Heart right ventricle (tissue), 16 donors: ENCODE measurements at regions not wholly inside any gene's neighbourhood (a gene's known extent, or its start where the extent isn't known, plus 50 kb on each side); places are given as distances from the start of the nearest gene placed in this dataset.

ENCODE experiments used
- ATAC-seq, 8 donors: fragments of 200-7000 bp; cut with Tn5 transposase; one replicate each; pipeline ENCODE4 v1.9.1; 2020; ENCODE audit warnings: mild to moderate bottlenecking in 8 of 8, moderate library complexity in 8 of 8, moderate number of reproducible peaks in 1 of 8
- DNase-seq, 2 donors: peaks; one replicate each; pipeline ENCODE4 v3.0.0-alpha.2; 2020
- H3K27ac ChIP-seq, 10 donors: fragments of 200-600 bp; sonication (generic) in 2 of 10; one replicate each; pipeline versions ENCODE4 v1.5.0 to v1.8.0; 2020 to 2022; ENCODE audit warnings: mild to moderate bottlenecking in 3 of 10
- H3K27me3 ChIP-seq, 7 donors: fragments of 200-600 bp; one replicate each; pipeline ENCODE4 v1.8.0; 2021 to 2022; ENCODE audit warnings: mild to moderate bottlenecking in 2 of 7
- H3K36me3 ChIP-seq, 9 donors: fragments of 200-600 bp; sonication (generic) in 1 of 9; one replicate each; pipeline versions ENCODE4 v1.5.0 to v1.8.0; 2020 to 2022; ENCODE audit warnings: mild to moderate bottlenecking in 2 of 9
- H3K4me1 ChIP-seq, 9 donors: fragments of 200-600 bp; sonication (generic) in 1 of 9; one replicate each; pipeline versions ENCODE4 v1.5.0 to v1.8.0; 2020 to 2022; ENCODE audit warnings: mild to moderate bottlenecking in 4 of 9
- H3K4me3 ChIP-seq, 10 donors: fragments of 200-600 bp; sonication (generic) in 2 of 10; one replicate each; pipeline versions ENCODE4 v1.5.0 to v1.8.0; 2020 to 2022; ENCODE audit warnings: mild to moderate bottlenecking in 7 of 10, moderate library complexity in 2 of 10
- H3K9me3 ChIP-seq, 11 donors: fragments of 200-600 bp in 10 of 11; sonication (generic) in 2 of 11; one replicate each; pipeline versions ENCODE4 v1.5.0 to v1.8.0; 2013 to 2022; ENCODE audit warnings: mild to moderate bottlenecking in 2 of 11, control low read depth in 1 of 11, moderate library complexity in 1 of 11
- CTCF ChIP-seq, 9 donors: fragments of 200-600 bp; sonication (generic) in 2 of 9; IDR thresholded peaks; one replicate each; pipeline versions ENCODE4 v1.5.0 to v1.8.0; 2021 to 2022; ENCODE audit warnings: antibody characterized with exemption in 9 of 9, mild to moderate bottlenecking in 5 of 9, moderate library complexity in 1 of 9
- WGBS, 2 donors: extraction: QIAGEN DNeasy Blood & Tissue Kit; methylation state at CpG; one replicate each; pipeline ENCODE4 v1.1.7; 2013; ENCODE audit warnings: inconsistent platforms in 1 of 2; 5-methylcytosine and 5-hydroxymethylcytosine counted together
- intact Hi-C, 10 donors: fragments of 100-400 bp; cut with DNase I; formaldehyde crosslinking; loops; one replicate each; pipeline versions ENCODE4 v1.11.1 to v1.14.2; 2022
- donor health status: Arrhythmogenic right ventricular cardiomyopathy.
- donor health status: ischemic (EF 13 %, LVEDD 7.1; RV severe dilation, severe dysfunction).
- donor health status: healthy with polysubstance abuse.
- donor health status: DM: no; HTN: yes; CAD: no.
- donor health status: DM: no; HTN: no; CAD: no.
- donor health status: ischemic (EF 25% LVEDD 6.9; RV normal size, moderate dysfunction).
- donor health status: ischemic (EF 25% LVEDD 5.7; RV mildly dilated, moderate dysfunction).
- donor health status: healthy.
- donor health status: DM: yes; HTN: yes; CAD: no.
- donor health status: Ischemic cardiomyopathy.
- donor health status: ischemic (EF 35%, LVEDD 5.7; RV mildly dilated, moderate dysfunction).
- donor health status: nonischemic (EF 11% LVEDD 7.7; RV severe dilation, severe dysfunction).
- donor health status: DM: yes; HTN: yes; CAD: no.
- donor health status: PGD.
- donor health status: ischemic (EF 29% LVEDD 5.4; RV normal size, mild dysfunction).
- donor health status: nonischemic (EF 23%, LVEDD 6.1; RV moderate dilation, normal function).

GRCh38 chr2:18427762-18428161, 132.7 kb downstream of the RDH14 start:
- Histone ChIP-seq H3K4me1 (no peaks in the 10 kb centered on the region), H3K27me3 (no peaks in the 10 kb centered on the region), H3K4me3 (no peak overlapping the region), H3K9me3 (no peaks in the 10 kb centered on the region), H3K36me3 (no peaks in the 10 kb centered on the region), H3K27ac (no peak overlapping the region)
- TF ChIP-seq CTCF (IDR thresholded peaks at IDR 0.05), result no peak
- intact Hi-C loops, result no loop called here
- ATAC-seq (no peak), DNase-seq (no peak)

GRCh38 chr2:18426174-18426573, 134.3 kb downstream of the RDH14 start:
- no peak for DNase-seq
- H3K9me3 ChIP-seq, result no peaks in the 10 kb centered on the region
- ATAC-seq, result no peak
- no peak for TF ChIP-seq CTCF (IDR thresholded peaks at IDR 0.05)
- intact Hi-C loops, result no loop called here
- H3K4me1 ChIP-seq, result no peaks in the 10 kb centered on the region
- 50 to 72% methylated on average over 1 of the region's 1 CpG for WGBS, 2 donors
- no peak overlapping the region for H3K4me3 ChIP-seq
- no peaks in the 10 kb centered on the region for H3K36me3 ChIP-seq
- H3K27ac ChIP-seq, result no peak overlapping the region
- H3K27me3 ChIP-seq, result no peaks in the 10 kb centered on the region

- Histone ChIP-seq H3K4me3 (no peak overlapping the region), H3K27ac (no peak overlapping the region), H3K27me3 (no peaks in the 10 kb centered on the region), H3K9me3 (no peaks in the 10 kb centered on the region), H3K4me1 (no peaks in the 10 kb centered on the region), H3K36me3 (no peaks in the 10 kb centered on the region)
- DNase-seq, result no peak
- WGBS, 2 donors, result 67 to 73% methylated on average over 3 of the region's 3 CpGs
- intact Hi-C loops, result no loop called here
- ATAC-seq, result no peak
- TF ChIP-seq CTCF (IDR thresholded peaks at IDR 0.05), result no peak
These were observed 135.2 kb downstream of the RDH14 start for GRCh38 chr2:18425210-18425703.

GRCh38 chr2:18423636-18424035, 136.8 kb downstream of the RDH14 start:
- Histone ChIP-seq H3K9me3 (no peaks in the 10 kb centered on the region), H3K27ac (no peak overlapping the region), H3K4me1 (no peaks in the 10 kb centered on the region), H3K36me3 (no peaks in the 10 kb centered on the region), H3K4me3 (no peak overlapping the region), H3K27me3 (no peaks in the 10 kb centered on the region)
- ATAC-seq, result no peak
- TF ChIP-seq CTCF (IDR thresholded peaks at IDR 0.05), result no peak
- no peak for DNase-seq
- intact Hi-C loops, result no loop called here
